ENCODE measurements at regions not wholly inside any gene's neighbourhood (a gene's known extent, or its start where the extent isn't known, plus 50 kb on each side); places are given as distances from the start of the nearest gene placed in this dataset.

- no peak for TF ChIP-seq RAD21 (IDR thresholded peaks at IDR 0.05; ENCODE audit: low read depth)
- TF ChIP-seq ZBTB7A (IDR thresholded peaks at IDR 0.05; ENCODE audit: low read depth), result no peak
- TF ChIP-seq CREB1 (IDR thresholded peaks at IDR 0.05; ENCODE audit: low read depth), result no peak
Observed at GRCh38 chr9:3161912-3162311, 318.0 kb upstream of the PUM3 start.

DNA sequence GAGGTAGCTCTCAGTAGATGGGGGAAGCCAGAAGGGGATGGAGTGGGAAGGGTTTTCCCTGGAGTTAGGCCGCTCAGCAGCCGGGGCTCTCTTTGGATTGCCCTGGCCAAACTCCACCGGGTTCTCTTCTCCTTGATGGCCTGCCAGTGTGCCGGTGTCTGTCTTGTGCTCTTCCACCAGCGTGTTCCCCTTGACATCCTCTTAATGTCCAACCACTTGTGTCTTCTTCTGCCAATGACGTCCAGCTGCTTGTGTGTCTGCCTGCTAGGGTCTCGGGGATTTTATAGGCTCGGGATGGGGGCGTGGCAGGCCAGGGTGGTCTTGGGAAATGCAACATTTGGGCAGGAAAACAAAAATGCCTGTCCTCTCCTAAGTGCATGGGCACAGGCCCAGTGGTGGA, 313.1 kb upstream of the PUM3 start:
- TF ChIP-seq FOXM1 (IDR thresholded peaks at IDR 0.05; ENCODE audit: borderline replicate concordance, low read depth) (no peak), CREB1 (IDR thresholded peaks at IDR 0.05; ENCODE audit: low read depth) (no peak), NFIC (IDR thresholded peaks at IDR 0.05) (no peak), REST (IDR thresholded peaks at IDR 0.05; ENCODE audit: low read depth) (no peak), CEBPB (IDR thresholded peaks at IDR 0.05) (no peak), USF1 (IDR thresholded peaks at IDR 0.05) (no peak), MAX (IDR thresholded peaks at IDR 0.05) (no peak)

- TF ChIP-seq EP300 (IDR thresholded peaks at IDR 0.05; ENCODE audit: borderline replicate concordance) (no peak), TEAD4 (IDR thresholded peaks at IDR 0.05) (no peak), CEBPB (IDR thresholded peaks at IDR 0.05) (no peak), CREB1 (IDR thresholded peaks at IDR 0.05; ENCODE audit: low read depth) (no peak), NFIC (IDR thresholded peaks at IDR 0.05) (no peak), TCF12 (IDR thresholded peaks at IDR 0.05; ENCODE audit: low read depth) (no peak), USF1 (IDR thresholded peaks at IDR 0.05) (no peak), REST (IDR thresholded peaks at IDR 0.05; ENCODE audit: low read depth) (no peak), EGR1 (IDR thresholded peaks at IDR 0.05) (no peak), TAF1 (IDR thresholded peaks at IDR 0.05; ENCODE audit: low read depth) (no peak), FOXM1 (IDR thresholded peaks at IDR 0.05; ENCODE audit: borderline replicate concordance, low read depth) (no peak), MAX (IDR thresholded peaks at IDR 0.05) (no peak), YY1 (IDR thresholded peaks at IDR 0.05; ENCODE audit: low read depth) (no peak), RAD21 (IDR thresholded peaks at IDR 0.05; ENCODE audit: low read depth) (no peak)
Observed at GRCh38 chr9:3151672-3152576, 308.0 kb upstream of the PUM3 start.

DNA sequence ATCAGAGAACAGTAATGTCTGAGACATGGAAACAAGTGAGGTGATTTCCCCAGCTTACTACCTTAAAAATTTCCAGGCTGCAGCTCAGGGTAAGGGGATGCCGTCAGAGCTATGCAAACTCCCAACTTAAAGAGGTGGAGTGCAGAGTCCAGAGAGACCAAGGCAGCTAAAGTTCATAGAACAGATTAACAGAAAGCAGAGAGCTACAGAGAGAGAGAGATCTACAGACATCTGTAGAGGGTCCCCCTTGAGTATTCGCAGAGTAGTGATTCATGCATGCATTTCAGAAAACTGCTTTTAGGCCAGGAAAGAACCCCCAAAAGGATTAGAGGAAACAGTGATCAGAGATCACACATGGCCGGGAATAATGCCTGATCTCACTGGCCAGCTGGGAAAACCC, 306.2 kb upstream of the PUM3 start:
- TF ChIP-seq RAD21 (IDR thresholded peaks at IDR 0.05; ENCODE audit: low read depth) (no peak), EP300 (IDR thresholded peaks at IDR 0.05; ENCODE audit: borderline replicate concordance) (no peak), NFIC (IDR thresholded peaks at IDR 0.05) (no peak), YY1 (IDR thresholded peaks at IDR 0.05; ENCODE audit: low read depth) (no peak), TCF12 (IDR thresholded peaks at IDR 0.05; ENCODE audit: low read depth) (no peak), EGR1 (IDR thresholded peaks at IDR 0.05) (no peak), FOXM1 (IDR thresholded peaks at IDR 0.05; ENCODE audit: borderline replicate concordance, low read depth) (no peak), MAX (IDR thresholded peaks at IDR 0.05) (no peak), CREB1 (IDR thresholded peaks at IDR 0.05; ENCODE audit: low read depth) (no peak), REST (IDR thresholded peaks at IDR 0.05; ENCODE audit: low read depth) (no peak), TAF1 (IDR thresholded peaks at IDR 0.05; ENCODE audit: low read depth) (no peak), ZBTB7A (IDR thresholded peaks at IDR 0.05; ENCODE audit: low read depth) (no peak), TEAD4 (IDR thresholded peaks at IDR 0.05) (no peak)
